CD14-positive monocyte (primary cell): ENCODE measurements at regions not wholly inside any gene's neighbourhood (a gene's known extent, or its start where the extent isn't known, plus 50 kb on each side); places are given as distances from the start of the nearest gene placed in this dataset.

Source experiments
- DNase-seq, 3 donors: peaks; one replicate each; pipeline ENCODE4 v3.0.0-alpha.2; 2011 to 2022
- H2AFZ ChIP-seq: 2 replicates; pipeline ENCODE4 v1.6.0; 2012; ENCODE audit warnings: mild to moderate bottlenecking, low read depth, low read length, inconsistent platforms; ENCODE audit not compliant: insufficient read depth, poor library complexity, severe bottlenecking
- H3K27ac ChIP-seq, 2 donors: 1 replicate in 1 of 2; 2 replicates in 1 of 2; pipeline ENCODE4 v1.5.1; 2012 to 2013; ENCODE audit warnings: low read length in 2 of 2, control low read depth in 1 of 2, inconsistent platforms in 1 of 2, low read depth in 1 of 2, mild to moderate bottlenecking in 1 of 2
- H3K27me3 ChIP-seq, 2 donors: one replicate each; pipeline versions ENCODE4 v1.6.0 to v1.6.1; 2011 to 2013; ENCODE audit warnings: low read length in 2 of 2; ENCODE audit not compliant: control insufficient read depth in 2 of 2, insufficient read depth in 2 of 2
- H3K36me3 ChIP-seq, 2 donors: replicated peaks in 1 of 2; 1 replicate in 1 of 2; 2 replicates in 1 of 2; pipeline versions ENCODE4 v1.5.1 to v1.6.1; 2012 to 2013; ENCODE audit warnings: low read length in 2 of 2, control low read depth in 1 of 2, inconsistent platforms in 1 of 2, mild to moderate bottlenecking in 1 of 2; ENCODE audit not compliant: insufficient read depth in 2 of 2, control insufficient read depth in 1 of 2
- H3K4me1 ChIP-seq, 2 donors: 1 replicate in 1 of 2; 2 replicates in 1 of 2; pipeline versions ENCODE4 v1.5.1 to v1.6.1; 2012 to 2013; ENCODE audit warnings: low read length in 2 of 2, control low read depth in 1 of 2, inconsistent platforms in 1 of 2, mild to moderate bottlenecking in 1 of 2, moderate library complexity in 1 of 2; ENCODE audit not compliant: insufficient read depth in 2 of 2, control insufficient read depth in 1 of 2
- H3K4me2 ChIP-seq: replicated peaks from 2 replicates; pipeline ENCODE3; 2012; ENCODE audit warnings: low read length, moderate library complexity, mild to moderate bottlenecking; ENCODE audit not compliant: poor library complexity, severe bottlenecking; ENCODE audit errors: extremely low read depth
- H3K4me3 ChIP-seq, 3 experiments: fragments of 200-600 bp in 1 of 3; sonication (generic) in 1 of 3; replicated peaks in 1 of 3; 1 replicate in 2 of 3; 2 replicates in 1 of 3; pipeline ENCODE4 v1.5.1; 2011 to 2013; ENCODE audit warnings: low read length in 3 of 3, mild to moderate bottlenecking in 3 of 3, control low read depth in 2 of 3, low read depth in 2 of 3, inconsistent platforms in 1 of 3, moderate library complexity in 1 of 3
- H3K79me2 ChIP-seq: 2 replicates; pipeline ENCODE4 v1.6.0; 2012; ENCODE audit warnings: mild to moderate bottlenecking, control low read depth, inconsistent platforms, low read length, moderate library complexity; ENCODE audit not compliant: insufficient read depth
- H3K9ac ChIP-seq: 2 replicates; pipeline ENCODE4 v1.6.0; 2017; ENCODE audit warnings: low read length, mild to moderate bottlenecking; ENCODE audit not compliant: insufficient read depth, poor library complexity, severe bottlenecking
- H3K9me3 ChIP-seq, 2 donors: replicated peaks in 1 of 2; 1 replicate in 1 of 2; 2 replicates in 1 of 2; pipeline versions ENCODE4 v1.5.1 to v1.6.1; 2012 to 2013; ENCODE audit warnings: low read length in 2 of 2, control low read depth in 1 of 2; ENCODE audit not compliant: control insufficient read depth in 1 of 2, insufficient read depth in 1 of 2
- H4K20me1 ChIP-seq: 2 replicates; pipeline ENCODE4 v1.6.0; 2012; ENCODE audit warnings: mild to moderate bottlenecking, low read length, control low read depth, moderate library complexity; ENCODE audit not compliant: insufficient read depth
- H3K27ac Mint-ChIP-seq, 7 donors: one replicate each; pipeline ENCODE4 v1.8.0; 2020; ENCODE audit warnings: mild to moderate bottlenecking in 7 of 7, mixed read lengths in 7 of 7, moderate library complexity in 6 of 7, inconsistent platforms in 2 of 7
- H3K27me3 Mint-ChIP-seq, 3 donors: one replicate each; pipeline ENCODE4 v1.8.0; 2021 to 2022; ENCODE audit warnings: low read depth in 3 of 3, mild to moderate bottlenecking in 3 of 3, mixed read lengths in 3 of 3, moderate library complexity in 3 of 3, inconsistent platforms in 1 of 3
- H3K36me3 Mint-ChIP-seq, 2 donors: one replicate each; pipeline ENCODE4 v1.8.0; 2020; ENCODE audit warnings: mixed read lengths in 2 of 2, inconsistent platforms in 1 of 2, mild to moderate bottlenecking in 1 of 2
- H3K4me1 Mint-ChIP-seq: one replicate; pipeline ENCODE4 v1.8.0; 2020; ENCODE audit warnings: mild to moderate bottlenecking, mixed read lengths
- H3K4me3 Mint-ChIP-seq, 2 donors: one replicate each; pipeline ENCODE4 v1.8.0; 2020; ENCODE audit warnings: mild to moderate bottlenecking in 2 of 2, mixed read lengths in 2 of 2, moderate library complexity in 1 of 2
- H3K9me3 Mint-ChIP-seq, 7 donors: one replicate each; pipeline ENCODE4 v1.8.0; 2020 to 2022; ENCODE audit warnings: mixed read lengths in 7 of 7, mild to moderate bottlenecking in 6 of 7, moderate library complexity in 6 of 7, inconsistent platforms in 2 of 7
- WGBS: methylation state at CpG from one replicate; pipeline ENCODE4 v1.1.5; 2013; ENCODE audit warnings: missing lambda C conversion rate; ENCODE audit not compliant: insufficient coverage; 5-methylcytosine and 5-hydroxymethylcytosine counted together
- intact Hi-C, 2 donors: fragments of 100-400 bp; cut with micrococcal nuclease; formaldehyde crosslinking; loops; one replicate each; pipeline versions ENCODE4 v1.15.0 to v1.15.1; 2023
- TF ChIP-seq, protein P1 (sequence below): fragments of 200-600 bp; IDR thresholded peaks from one replicate; pipeline ENCODE4 v1.8.0; 2022; ENCODE audit warnings: antibody characterized with exemption, mild to moderate bottlenecking

DNA sequence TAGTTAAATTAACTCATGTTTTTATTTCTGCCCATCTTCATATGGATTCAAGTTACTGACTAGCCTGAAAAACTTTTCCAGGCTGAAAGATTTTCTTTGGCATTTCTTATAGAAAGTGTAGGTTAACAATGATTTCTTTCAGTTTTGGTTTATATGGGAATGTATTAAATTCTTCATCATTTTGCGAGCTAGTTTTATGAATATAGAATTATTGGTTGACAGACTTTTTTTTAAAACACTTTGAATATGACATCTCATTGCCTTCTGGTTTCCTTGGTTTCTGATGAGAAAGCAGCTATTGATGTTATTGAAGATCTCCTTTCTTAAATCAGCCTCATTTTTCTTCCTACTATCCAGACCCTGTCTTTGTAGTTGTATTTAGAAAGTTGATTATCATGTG is 211.0 kb upstream of the AKR1E2 start:
- H3K36me3 ChIP-seq: no peaks in the 10 kb centered on the region
- no CpG with 5 or more reads among the region's 1 CpG for WGBS
- no peak overlapping the region for H3K4me2 ChIP-seq
- no peak overlapping the region for H3K4me3 ChIP-seq
- H3K27me3 ChIP-seq: no peaks in the 10 kb centered on the region
- no peaks in the 10 kb centered on the region for H3K4me1 ChIP-seq
- DNase-seq: no peak
- H3K4me1 Mint-ChIP-seq: no peaks in the 10 kb centered on the region
- no peaks in the 10 kb centered on the region for H4K20me1 ChIP-seq
- H3K27ac ChIP-seq: no peak overlapping the region
- H3K9me3 Mint-ChIP-seq: peaks cover 0 to 21% (median 15%) of the 10 kb centered on the region in 7 donors
- no peak overlapping the region for H3K4me3 Mint-ChIP-seq
- peaks cover 0 to 4% (median 1%) of the 10 kb centered on the region in 3 donors for H3K27me3 Mint-ChIP-seq
- no peak overlapping the region for H3K27ac Mint-ChIP-seq
- H2AFZ ChIP-seq: no peak overlapping the region
- intact Hi-C loops: no loop called here
- no peak overlapping the region for H3K9ac ChIP-seq
- H3K9me3 ChIP-seq: peaks cover 11 to 14% of the 10 kb centered on the region in 2 donors
- no peaks in the 10 kb centered on the region for H3K36me3 Mint-ChIP-seq
- no peaks in the 10 kb centered on the region for H3K79me2 ChIP-seq
- TF ChIP-seq, protein P1, sequence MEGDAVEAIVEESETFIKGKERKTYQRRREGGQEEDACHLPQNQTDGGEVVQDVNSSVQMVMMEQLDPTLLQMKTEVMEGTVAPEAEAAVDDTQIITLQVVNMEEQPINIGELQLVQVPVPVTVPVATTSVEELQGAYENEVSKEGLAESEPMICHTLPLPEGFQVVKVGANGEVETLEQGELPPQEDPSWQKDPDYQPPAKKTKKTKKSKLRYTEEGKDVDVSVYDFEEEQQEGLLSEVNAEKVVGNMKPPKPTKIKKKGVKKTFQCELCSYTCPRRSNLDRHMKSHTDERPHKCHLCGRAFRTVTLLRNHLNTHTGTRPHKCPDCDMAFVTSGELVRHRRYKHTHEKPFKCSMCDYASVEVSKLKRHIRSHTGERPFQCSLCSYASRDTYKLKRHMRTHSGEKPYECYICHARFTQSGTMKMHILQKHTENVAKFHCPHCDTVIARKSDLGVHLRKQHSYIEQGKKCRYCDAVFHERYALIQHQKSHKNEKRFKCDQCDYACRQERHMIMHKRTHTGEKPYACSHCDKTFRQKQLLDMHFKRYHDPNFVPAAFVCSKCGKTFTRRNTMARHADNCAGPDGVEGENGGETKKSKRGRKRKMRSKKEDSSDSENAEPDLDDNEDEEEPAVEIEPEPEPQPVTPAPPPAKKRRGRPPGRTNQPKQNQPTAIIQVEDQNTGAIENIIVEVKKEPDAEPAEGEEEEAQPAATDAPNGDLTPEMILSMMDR: no peak

DNA sequence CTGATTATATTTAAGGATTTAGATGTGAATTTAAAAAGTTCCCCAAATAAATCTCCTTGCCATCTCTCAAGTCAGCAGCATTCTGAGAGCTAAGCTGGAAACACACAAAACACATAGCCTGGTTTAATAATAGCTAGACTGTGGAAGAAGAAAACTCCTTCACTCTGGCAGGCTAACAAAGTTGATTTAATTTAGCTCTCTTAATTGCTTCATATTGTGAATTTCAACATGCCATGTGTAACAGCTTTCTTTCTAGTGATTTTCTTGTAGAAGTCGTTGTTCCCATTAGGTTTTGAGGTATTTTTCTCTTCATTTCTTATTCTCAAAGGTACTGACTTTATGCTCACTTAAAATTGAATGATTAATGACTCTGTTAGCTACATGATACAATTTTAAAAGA is 216.8 kb upstream of the AKR1E2 start:
- Histone ChIP-seq H3K4me2 (no peak overlapping the region), H3K27me3 (no peaks in the 10 kb centered on the region), H3K36me3 (no peaks in the 10 kb centered on the region), H3K4me1 (no peaks in the 10 kb centered on the region), H3K79me2 (no peaks in the 10 kb centered on the region), H3K4me3 (no peak overlapping the region), H3K9ac (no peak overlapping the region), H4K20me1 (no peaks in the 10 kb centered on the region), H3K27ac (no peak overlapping the region), H2AFZ (no peak overlapping the region), H3K9me3 (peaks cover 0 to 5% of the 10 kb centered on the region in 2 donors)
- WGBS: no CpG with 5 or more reads among the region's 1 CpG
- Mint-ChIP-seq H3K4me3 (no peak overlapping the region), H3K27ac (no peak overlapping the region), H3K27me3 (peaks cover 0 to 3% (median 2%) of the 10 kb centered on the region in 3 donors), H3K36me3 (no peaks in the 10 kb centered on the region), H3K4me1 (no peaks in the 10 kb centered on the region), H3K9me3 (peaks cover 0 to 4% (median under 1%) of the 10 kb centered on the region in 7 donors)
- DNase-seq: no peak
- TF ChIP-seq, protein P1: no peak
- intact Hi-C loops: no loop called here
